GM18508 (cell line): ENCODE measurements at regions not wholly inside any gene's neighbourhood (a gene's known extent, or its start where the extent isn't known, plus 50 kb on each side); places are given as distances from the start of the nearest gene placed in this dataset.

Experiments used
- ATAC-seq: cut with Tn5 transposase; IDR thresholded peaks from one replicate; pipeline ENCODE4 v1.9.1; 2021; ENCODE audit warnings: moderate number of reproducible peaks; ENCODE audit not compliant: insufficient read depth, unreplicated experiment

- ATAC-seq: no peak
Observed at GRCh38 chr7:136551618-136552017, 316.8 kb upstream of the CHRM2 start.

- no peak for ATAC-seq
Observed at GRCh38 chr7:136549756-136550155, 318.7 kb upstream of the CHRM2 start.

GRCh38 chr7:136533732-136534131 lies 334.7 kb upstream of the CHRM2 start:
- no peak for ATAC-seq

GRCh38 chr7:136530831-136531230 lies 337.6 kb upstream of the CHRM2 start:
- no peak for ATAC-seq

GRCh38 chr7:136528329-136528728 lies 340.1 kb upstream of the CHRM2 start:
- ATAC-seq: no peak

- ATAC-seq: no peak
Observed at GRCh38 chr7:136527554-136527953, 340.9 kb upstream of the CHRM2 start.

GRCh38 chr7:136526408-136527105 lies 341.9 kb upstream of the CHRM2 start:
- no peak for ATAC-seq

- no peak for ATAC-seq
Observed at GRCh38 chr7:136523571-136523970, 344.9 kb upstream of the CHRM2 start.

- no peak for ATAC-seq
Observed at GRCh38 chr7:136517971-136518370, 350.5 kb upstream of the CHRM2 start.

GRCh38 chr7:136514776-136515175 lies 353.7 kb upstream of the CHRM2 start:
- ATAC-seq: no peak

GRCh38 chr7:136513744-136514143 lies 354.7 kb upstream of the CHRM2 start:
- ATAC-seq: no peak

GRCh38 chr7:136509466-136509865 lies 359.0 kb upstream of the CHRM2 start:
- no peak for ATAC-seq

GRCh38 chr7:136502162-136502561 lies 366.3 kb upstream of the CHRM2 start:
- no peak for ATAC-seq

GRCh38 chr7:136501151-136501550 lies 367.3 kb upstream of the CHRM2 start:
- ATAC-seq: no peak

- ATAC-seq: no peak
Observed at GRCh38 chr7:136496551-136496950, 371.9 kb upstream of the CHRM2 start.

- no peak for ATAC-seq
Observed at GRCh38 chr7:136495081-136495480, 373.4 kb upstream of the CHRM2 start.

GRCh38 chr7:136492366-136492765 lies 376.1 kb upstream of the CHRM2 start:
- no peak for ATAC-seq

GRCh38 chr7:136489808-136490207 lies 378.6 kb upstream of the CHRM2 start:
- no peak for ATAC-seq

GRCh38 chr7:136480901-136481300 lies 387.6 kb upstream of the CHRM2 start:
- ATAC-seq: no peak

GRCh38 chr7:136479922-136480321 lies 388.5 kb upstream of the CHRM2 start:
- ATAC-seq: no peak

GRCh38 chr7:136470179-136470578 lies 398.3 kb upstream of the CHRM2 start:
- no peak for ATAC-seq

GRCh38 chr7:136452949-136453348 lies 415.5 kb upstream of the CHRM2 start:
- no peak for ATAC-seq

GRCh38 chr7:136446751-136447150 lies 421.7 kb upstream of the CHRM2 start:
- ATAC-seq: no peak
